K562 (cell line): ENCODE measurements at regions not wholly inside any gene's neighbourhood (a gene's known extent, or its start where the extent isn't known, plus 50 kb on each side); places are given as distances from the start of the nearest gene placed in this dataset.

Source experiments
- ATAC-seq: fragments of 200-7000 bp; cut with Tn5 transposase; 3 replicates; pipeline ENCODE4 v1.9.1; 2020; ENCODE audit warnings: moderate library complexity
- BruUV-seq: library from RNA; stranded (reverse); fragments of 400-500 nt; replicated peaks from 2 replicates; lab custom pipeline; 2021; lab: Mats Ljungman, UMichigan
- CTCF ChIA-PET: fragments of 300-600 bp; formaldehyde crosslinking; extraction: SDS; loops from one replicate; lab custom pipeline; 2021; ENCODE audit warnings: low intra/inter-chr PET ratio; lab: Yijun Ruan, JAX
- POLR2A ChIA-PET: fragments of 300-600, 350-650 bp; sonication (Branson Sonifier 250); formaldehyde crosslinking; extraction: SDS; loops from one replicate; lab custom pipeline; 2021; ENCODE audit warnings: antibody characterized with exemption, inconsistent platforms; lab: Yijun Ruan, JAX
- DNase-seq, 4 experiments: peaks; one replicate each; pipeline versions ENCODE4 v3.0.0 to v3.0.0-alpha.2; 2011 to 2018; ENCODE audit warnings: low spot score in 3 of 4, mixed read lengths in 3 of 4; ENCODE audit errors: extremely low read depth in 1 of 4
- FAIRE-seq: peaks from 2 replicates; lab custom pipeline; 2011; peaks lifted over from hg19 to GRCh38; lab: Jason Lieb, UNC
- H2AFZ ChIP-seq: 2 replicates; pipeline ENCODE4 v1.6.0; 2011; ENCODE audit warnings: low read depth, low read length, control low read depth, inconsistent platforms
- H3K27ac ChIP-seq: fragments of 200-600 bp; 3 replicates; pipeline ENCODE4 v1.8.0; 2011; ENCODE audit warnings: low read depth, mild to moderate bottlenecking, control low read depth, inconsistent platforms, low read length, moderate library complexity, mixed read lengths; ENCODE audit errors: extremely low read depth
- H3K27me3 ChIP-seq, 2 experiments: fragments of 300-600 bp in 1 of 2; 2 replicates in 1 of 2; 3 replicates in 1 of 2; pipeline versions ENCODE4 v1.6.0 to v1.8.0; 2011; ENCODE audit warnings: inconsistent platforms in 2 of 2, low read length in 2 of 2, mild to moderate bottlenecking in 1 of 2, mixed read lengths in 1 of 2, moderate library complexity in 1 of 2; ENCODE audit not compliant: control insufficient read depth in 2 of 2, insufficient read depth in 2 of 2
- H3K36me3 ChIP-seq: fragments of 300-600 bp; 3 replicates; pipeline ENCODE4 v1.8.0; 2011; ENCODE audit warnings: mild to moderate bottlenecking, low read length, inconsistent platforms; ENCODE audit not compliant: control insufficient read depth, insufficient read depth
- H3K4me1 ChIP-seq, 2 experiments: fragments of 200-600 bp in 1 of 2; replicated peaks in 1 of 2; 2 replicates in 1 of 2; 3 replicates in 1 of 2; pipeline versions ENCODE4 v1.5.1 to v1.8.0; 2011; ENCODE audit warnings: inconsistent platforms in 2 of 2, low read length in 2 of 2, mild to moderate bottlenecking in 1 of 2, mixed read lengths in 1 of 2, moderate library complexity in 1 of 2; ENCODE audit not compliant: control insufficient read depth in 2 of 2, insufficient read depth in 2 of 2
- H3K4me2 ChIP-seq: 2 replicates; pipeline ENCODE4 v1.6.1; 2011; ENCODE audit warnings: low read length, control low read depth, inconsistent platforms, mixed read lengths; ENCODE audit not compliant: insufficient read depth
- H3K4me3 ChIP-seq: fragments of 200-600 bp; sonication (generic), shearing (Covaris generic); 2 replicates; pipeline ENCODE4 v1.5.1; 2016; ENCODE audit warnings: control low read depth, inconsistent platforms
- H3K79me2 ChIP-seq: fragments of 200-600 bp; 3 replicates; pipeline ENCODE4 v1.8.0; 2011; ENCODE audit warnings: low read length, inconsistent platforms; ENCODE audit not compliant: control insufficient read depth, insufficient read depth
- H3K9ac ChIP-seq, 2 experiments: 2 replicates each; pipeline versions ENCODE4 v1.6.0 to v1.6.1; 2011; ENCODE audit warnings: low read depth in 2 of 2, low read length in 2 of 2, control low read depth in 1 of 2, inconsistent platforms in 1 of 2, mild to moderate bottlenecking in 1 of 2, mixed read lengths in 1 of 2; ENCODE audit not compliant: insufficient read depth in 1 of 2
- H3K9me1 ChIP-seq: one replicate; pipeline ENCODE4 v1.6.0; 2011; ENCODE audit warnings: inconsistent platforms, mild to moderate bottlenecking, low read length, moderate library complexity; ENCODE audit not compliant: control insufficient read depth, insufficient read depth
- H3K9me3 ChIP-seq: replicated peaks from 2 replicates; pipeline ENCODE4 v1.5.1; 2011; ENCODE audit warnings: low read depth, low read length, inconsistent platforms; ENCODE audit not compliant: control insufficient read depth, insufficient read depth
- H4K20me1 ChIP-seq: replicated peaks from 2 replicates; pipeline ENCODE4 v1.6.1; 2011; ENCODE audit warnings: low read length, inconsistent platforms, mixed read lengths; ENCODE audit not compliant: control insufficient read depth, insufficient read depth
- AFF4 ChIP-seq: sonication (generic); formaldehyde crosslinking; IDR thresholded peaks from 2 replicates; pipeline ENCODE4 v1.8.0; 2023; ENCODE audit warnings: mild to moderate bottlenecking, missing genetic modification reagents
- CHD2 ChIP-seq: IDR thresholded peaks from 2 replicates; pipeline ENCODE4 v1.6.1; 2011; ENCODE audit warnings: low read depth, low read length
- MTA2 ChIP-seq: fragments of 450-650 bp; IDR thresholded peaks from 2 replicates; pipeline ENCODE4 v1.6.1; 2016; ENCODE audit warnings: low read depth
- MTA3 ChIP-seq: fragments of 450-650 bp; formaldehyde crosslinking; IDR thresholded peaks from 2 replicates; pipeline ENCODE4 v1.6.1; 2017; ENCODE audit warnings: mild to moderate bottlenecking, borderline replicate concordance
- MYC ChIP-seq, 2 experiments: fragments of 250-450 bp in 1 of 2; sonication (Bioruptor Pico) in 1 of 2; IDR thresholded peaks; 2 replicates each; pipeline versions ENCODE4 v1.5.1 to v1.6.1; 2012 to 2021; ENCODE audit warnings: low read depth in 2 of 2, borderline replicate concordance in 1 of 2, improper control_type of control experiment in 1 of 2, low read length in 1 of 2, mild to moderate bottlenecking in 1 of 2, moderate library complexity in 1 of 2
- NR4A1 ChIP-seq, 2 experiments: fragments of 250-450 bp in 1 of 2; fragments of 450-650 bp in 1 of 2; sonication (Bioruptor Pico) in 1 of 2; IDR thresholded peaks; 2 replicates each; pipeline versions ENCODE4 v1.4.0 to v1.6.1; 2016 to 2020; ENCODE audit warnings: mild to moderate bottlenecking in 2 of 2, missing compliant biosample characterization in 1 of 2, missing genetic modification characterization in 1 of 2, moderate library complexity in 1 of 2
- WGBS: fragments of 100-300 bp; shearing (Covaris generic); methylation state at CpG from one replicate; pipeline ENCODE4 v1.1.6; 2016; ENCODE audit warnings: low coverage, mixed read lengths; ENCODE audit not compliant: insufficient coverage; ENCODE audit errors: missing lambda C conversion rate; 5-methylcytosine and 5-hydroxymethylcytosine counted together
- in situ Hi-C: fragments of 300-500 bp; cut with MboI; formaldehyde crosslinking; loops from 4 replicates; pipeline ENCODE4 v1.15.0; 2018; ENCODE audit warnings: inconsistent platforms, mixed read lengths
- intact Hi-C: fragments of 100-400 bp; cut with micrococcal nuclease; formaldehyde crosslinking; loops from 2 replicates; pipeline ENCODE4 v1.14.2; 2022
- TF ChIP-seq, protein P1 (sequence below), 2 experiments: IDR thresholded peaks in 1 of 2; conservative IDR thresholded peaks in 1 of 2; 2 replicates each; pipeline ENCODE4 v1.6.1; 2016; ENCODE audit warnings: low read depth in 2 of 2, mild to moderate bottlenecking in 1 of 2, missing compliant biosample characterization in 1 of 2, missing genetic modification characterization in 1 of 2, moderate library complexity in 1 of 2

- Histone ChIP-seq H3K4me2 (no peak overlapping the region), H3K79me2 (no peaks in the 10 kb centered on the region), H3K36me3 (no peaks in the 10 kb centered on the region), H4K20me1 (no peaks in the 10 kb centered on the region; the same call in 1 of the 2 replicates), H2AFZ (no peak overlapping the region), H3K27me3 (no peaks in the 10 kb centered on the region), H3K4me1 (no peaks in the 10 kb centered on the region), H3K27ac (no peak overlapping the region), H3K9me3 (no peaks in the 10 kb centered on the region), H3K4me3 (no peak overlapping the region), H3K9me1 (no peaks in the 10 kb centered on the region), H3K9ac (no peak overlapping the region)
- DNase-seq (no peak), FAIRE-seq (no peak), ATAC-seq (no peak)
- ChIA-PET CTCF (no interaction called here), POLR2A (no interaction called here)
- WGBS: 0% methylated on average over 2 of the region's 2 CpGs
- no TSS peak for BruUV-seq
- TF ChIP-seq MYC (IDR thresholded peaks at IDR 0.05; ENCODE audit: low read depth, low read length) (no peak), MYC (CRISPR knock-in tag; IDR thresholded peaks at IDR 0.05; ENCODE audit: borderline replicate concordance, low read depth) (no peak), NR4A1 (CRISPR knock-in tag; IDR thresholded peaks at IDR 0.05) (no peak), NR4A1 (tag; IDR thresholded peaks at IDR 0.05) (no peak), CHD2 (no peak), AFF4 (CRISPR knock-in tag) (no peak), MTA2 (no peak), MTA3 (no peak)
- TF ChIP-seq, protein P1, sequence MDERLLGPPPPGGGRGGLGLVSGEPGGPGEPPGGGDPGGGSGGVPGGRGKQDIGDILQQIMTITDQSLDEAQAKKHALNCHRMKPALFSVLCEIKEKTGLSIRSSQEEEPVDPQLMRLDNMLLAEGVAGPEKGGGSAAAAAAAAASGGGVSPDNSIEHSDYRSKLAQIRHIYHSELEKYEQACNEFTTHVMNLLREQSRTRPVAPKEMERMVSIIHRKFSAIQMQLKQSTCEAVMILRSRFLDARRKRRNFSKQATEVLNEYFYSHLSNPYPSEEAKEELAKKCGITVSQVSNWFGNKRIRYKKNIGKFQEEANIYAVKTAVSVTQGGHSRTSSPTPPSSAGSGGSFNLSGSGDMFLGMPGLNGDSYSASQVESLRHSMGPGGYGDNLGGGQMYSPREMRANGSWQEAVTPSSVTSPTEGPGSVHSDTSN (CRISPR knock-in tag; IDR thresholded peaks at IDR 0.05; ENCODE audit: low read depth): no peak
- TF ChIP-seq, protein P1 (tag; conservative IDR thresholded peaks at IDR 0.05; ENCODE audit: low read depth): no peak
- intact Hi-C loops: no loop called here
- in situ Hi-C loops: no loop called here
These were observed 114.5 kb downstream of the PLCE1 start for GRCh38 chr10:94108200-94108599.
